H9 (cell line): ENCODE measurements at regions not wholly inside any gene's neighbourhood (a gene's known extent, or its start where the extent isn't known, plus 50 kb on each side); places are given as distances from the start of the nearest gene placed in this dataset.

ENCODE experiments used
- DNase-seq: peaks from one replicate; pipeline ENCODE4 v3.0.0-alpha.2; 2017
- H2AFZ ChIP-seq: one replicate; pipeline ENCODE4 v1.6.1; 2013; ENCODE audit warnings: mild to moderate bottlenecking, low read length, control low read depth, moderate library complexity
- H2AK5ac ChIP-seq: 2 replicates; pipeline ENCODE4 v1.6.1; 2013; ENCODE audit warnings: low read length, control low read depth, mixed read lengths; ENCODE audit not compliant: insufficient read length
- H2BK120ac ChIP-seq: one replicate; pipeline ENCODE4 v1.6.1; 2013; ENCODE audit warnings: low read depth, mild to moderate bottlenecking, low read length, control low read depth, inconsistent platforms; ENCODE audit not compliant: poor library complexity, severe bottlenecking
- H2BK12ac ChIP-seq: 2 replicates; pipeline ENCODE4 v1.6.1; 2013; ENCODE audit warnings: low read length, control low read depth, mixed read lengths, low read depth; ENCODE audit not compliant: insufficient read length
- H2BK15ac ChIP-seq: 2 replicates; pipeline ENCODE4 v1.6.1; 2013; ENCODE audit warnings: low read depth, low read length, control low read depth
- H2BK20ac ChIP-seq: one replicate; pipeline ENCODE4 v1.6.1; 2013; ENCODE audit warnings: low read depth, mild to moderate bottlenecking, low read length, control low read depth, inconsistent platforms; ENCODE audit not compliant: poor library complexity, severe bottlenecking
- H2BK5ac ChIP-seq: 2 replicates; pipeline ENCODE4 v1.6.1; 2013; ENCODE audit warnings: low read length, control low read depth, mixed read lengths; ENCODE audit not compliant: insufficient read length
- H3K14ac ChIP-seq: 2 replicates; pipeline ENCODE4 v1.6.1; 2013; ENCODE audit warnings: low read length, control low read depth; ENCODE audit not compliant: insufficient read depth
- H3K18ac ChIP-seq: 2 replicates; pipeline ENCODE4 v1.6.1; 2013; ENCODE audit warnings: low read depth, mild to moderate bottlenecking, mixed read lengths, low read length, control low read depth; ENCODE audit not compliant: insufficient read length
- H3K23ac ChIP-seq: 2 replicates; pipeline ENCODE4 v1.6.1; 2013; ENCODE audit warnings: low read length, control low read depth, mixed read lengths, low read depth; ENCODE audit not compliant: insufficient read length
- H3K23me2 ChIP-seq: 2 replicates; pipeline ENCODE4 v1.6.1; 2013; ENCODE audit warnings: low read depth, mild to moderate bottlenecking, mixed read lengths, low read length, control low read depth; ENCODE audit not compliant: insufficient read length, poor library complexity, severe bottlenecking
- H3K27ac ChIP-seq: 2 replicates; pipeline ENCODE4 v1.5.1; 2013; ENCODE audit warnings: low read length, control low read depth, mixed read lengths, low read depth; ENCODE audit not compliant: insufficient read length
- H3K27me3 ChIP-seq: 2 replicates; pipeline ENCODE4 v1.6.1; 2013; ENCODE audit warnings: low read length, control low read depth, inconsistent platforms; ENCODE audit not compliant: insufficient read depth
- H3K4ac ChIP-seq: 2 replicates; pipeline ENCODE4 v1.6.1; 2013; ENCODE audit warnings: low read depth, mild to moderate bottlenecking, control low read depth, inconsistent platforms, low read length, moderate library complexity
- H3K4me1 ChIP-seq: 2 replicates; pipeline ENCODE4 v1.6.1; 2013; ENCODE audit warnings: low read length, control low read depth, inconsistent platforms; ENCODE audit not compliant: insufficient read depth
- H3K4me2 ChIP-seq: 2 replicates; pipeline ENCODE4 v1.6.1; 2013; ENCODE audit warnings: low read length, control low read depth, mixed read lengths; ENCODE audit not compliant: insufficient read length, insufficient read depth
- H3K56ac ChIP-seq: 2 replicates; pipeline ENCODE4 v1.6.1; 2013; ENCODE audit warnings: low read depth, mild to moderate bottlenecking, mixed read lengths, low read length, control low read depth; ENCODE audit not compliant: insufficient read length
- H3K79me1 ChIP-seq: 2 replicates; pipeline ENCODE4 v1.6.1; 2013; ENCODE audit warnings: low read depth, mild to moderate bottlenecking, moderate library complexity, low read length, control low read depth, inconsistent platforms; ENCODE audit not compliant: insufficient read depth, poor library complexity, severe bottlenecking
- H3K79me2 ChIP-seq: 2 replicates; pipeline ENCODE4 v1.6.1; 2013; ENCODE audit warnings: low read length, control low read depth, inconsistent platforms; ENCODE audit not compliant: insufficient read depth
- H3K9ac ChIP-seq: 2 replicates; pipeline ENCODE4 v1.6.1; 2013; ENCODE audit warnings: low read length, control low read depth, mixed read lengths; ENCODE audit not compliant: insufficient read length; ENCODE audit errors: extremely low read depth
- H3K9me3 ChIP-seq: one replicate; pipeline ENCODE4 v1.6.1; 2013; ENCODE audit warnings: low read depth, low read length, inconsistent platforms; ENCODE audit not compliant: control insufficient read depth
- H3T11ph ChIP-seq: one replicate; pipeline ENCODE4 v1.6.1; 2013; ENCODE audit warnings: mild to moderate bottlenecking, low read length, control low read depth, inconsistent platforms
- H4K20me1 ChIP-seq: one replicate; pipeline ENCODE4 v1.6.1; 2013; ENCODE audit not compliant: control insufficient read depth, insufficient read length, insufficient read depth
- H4K5ac ChIP-seq: 2 replicates; pipeline ENCODE4 v1.6.1; 2013; ENCODE audit warnings: low read depth, mild to moderate bottlenecking, mixed read lengths, low read length, control low read depth; ENCODE audit not compliant: insufficient read length
- H4K8ac ChIP-seq: replicated peaks from 2 replicates; pipeline ENCODE4 v1.6.1; 2013; ENCODE audit warnings: low read length, control low read depth, mixed read lengths, low read depth; ENCODE audit not compliant: insufficient read length
- H4K91ac ChIP-seq: 2 replicates; pipeline ENCODE4 v1.6.1; 2013; ENCODE audit warnings: low read depth, mild to moderate bottlenecking, moderate library complexity, mixed read lengths, low read length, control low read depth; ENCODE audit not compliant: insufficient read length
- H3K27ac Mint-ChIP-seq, 3 experiments: 2 replicates in 2 of 3; 3 replicates in 1 of 3; pipeline ENCODE4 v1.8.0; 2020 to 2021; ENCODE audit warnings: mixed read lengths in 3 of 3, mild to moderate bottlenecking in 1 of 3, moderate library complexity in 1 of 3
- H3K27me3 Mint-ChIP-seq: 2 replicates; pipeline ENCODE4 v1.8.0; 2021; ENCODE audit warnings: low read depth, mild to moderate bottlenecking, moderate library complexity, mixed read lengths
- H3K36me3 Mint-ChIP-seq, 3 experiments: 2 replicates in 2 of 3; 3 replicates in 1 of 3; pipeline ENCODE4 v1.8.0; 2020 to 2021; ENCODE audit warnings: low read depth in 3 of 3, mixed read lengths in 3 of 3; ENCODE audit not compliant: insufficient read depth in 1 of 3
- H3K4me1 Mint-ChIP-seq, 2 experiments: 2 replicates each; pipeline ENCODE4 v1.8.0; 2020; ENCODE audit warnings: mixed read lengths in 2 of 2
- H3K4me3 Mint-ChIP-seq, 2 experiments: 2 replicates in 1 of 2; 3 replicates in 1 of 2; pipeline ENCODE4 v1.8.0; 2020 to 2021; ENCODE audit warnings: mild to moderate bottlenecking in 2 of 2, mixed read lengths in 2 of 2, moderate library complexity in 1 of 2
- H3K9me3 Mint-ChIP-seq, 2 experiments: 2 replicates in 1 of 2; 3 replicates in 1 of 2; pipeline ENCODE4 v1.8.0; 2020; ENCODE audit warnings: mild to moderate bottlenecking in 2 of 2, mixed read lengths in 2 of 2, moderate library complexity in 1 of 2
- TF ChIP-seq, protein P1 (sequence below): fragments of 200-600 bp; sonication (generic); conservative IDR thresholded peaks from 3 replicates; pipeline ENCODE4 v1.8.0; 2021; ENCODE audit warnings: antibody characterized with exemption, mild to moderate bottlenecking

DNA sequence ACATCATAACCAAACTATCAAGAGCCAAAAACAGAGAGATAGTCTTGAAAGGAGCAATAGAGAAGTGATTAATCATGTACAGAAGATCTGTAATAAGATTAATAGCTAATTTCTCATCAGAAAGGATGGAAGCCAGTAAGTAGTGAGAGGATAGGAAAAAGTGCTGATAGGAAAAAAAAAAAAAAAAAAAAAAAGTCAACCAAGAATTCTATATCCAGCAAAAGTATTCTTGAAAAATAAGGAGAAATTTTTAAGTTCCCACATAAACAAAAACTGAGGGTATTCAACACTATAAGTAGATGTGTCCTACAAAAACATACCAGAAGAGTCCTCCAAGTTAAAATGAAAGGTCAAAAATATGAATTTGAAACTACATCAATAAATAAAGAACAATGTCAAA lies 218.7 kb upstream of the GPC6 start:
- H3K4me1 ChIP-seq, result no peaks in the 10 kb centered on the region
- H3K79me1 ChIP-seq, result no peaks in the 10 kb centered on the region
- no peaks in the 10 kb centered on the region for H4K20me1 ChIP-seq
- H2BK5ac ChIP-seq, result no peak overlapping the region
- H3K27ac Mint-ChIP-seq, result no peak overlapping the region
- H3K56ac ChIP-seq, result no peak overlapping the region
- TF ChIP-seq, protein P1, sequence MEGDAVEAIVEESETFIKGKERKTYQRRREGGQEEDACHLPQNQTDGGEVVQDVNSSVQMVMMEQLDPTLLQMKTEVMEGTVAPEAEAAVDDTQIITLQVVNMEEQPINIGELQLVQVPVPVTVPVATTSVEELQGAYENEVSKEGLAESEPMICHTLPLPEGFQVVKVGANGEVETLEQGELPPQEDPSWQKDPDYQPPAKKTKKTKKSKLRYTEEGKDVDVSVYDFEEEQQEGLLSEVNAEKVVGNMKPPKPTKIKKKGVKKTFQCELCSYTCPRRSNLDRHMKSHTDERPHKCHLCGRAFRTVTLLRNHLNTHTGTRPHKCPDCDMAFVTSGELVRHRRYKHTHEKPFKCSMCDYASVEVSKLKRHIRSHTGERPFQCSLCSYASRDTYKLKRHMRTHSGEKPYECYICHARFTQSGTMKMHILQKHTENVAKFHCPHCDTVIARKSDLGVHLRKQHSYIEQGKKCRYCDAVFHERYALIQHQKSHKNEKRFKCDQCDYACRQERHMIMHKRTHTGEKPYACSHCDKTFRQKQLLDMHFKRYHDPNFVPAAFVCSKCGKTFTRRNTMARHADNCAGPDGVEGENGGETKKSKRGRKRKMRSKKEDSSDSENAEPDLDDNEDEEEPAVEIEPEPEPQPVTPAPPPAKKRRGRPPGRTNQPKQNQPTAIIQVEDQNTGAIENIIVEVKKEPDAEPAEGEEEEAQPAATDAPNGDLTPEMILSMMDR, result no peak
- no peak overlapping the region for H2AFZ ChIP-seq
- peaks cover 0 to 2% (median 0%) of the 10 kb centered on the region in 3 experiments; a peak in 4 of 7 replicates for H3K36me3 Mint-ChIP-seq
- no peak overlapping the region for H3K9ac ChIP-seq
- no peak overlapping the region for H3K4me3 Mint-ChIP-seq
- no peak overlapping the region for H3K4ac ChIP-seq
- no peak overlapping the region for H4K91ac ChIP-seq
- H2BK12ac ChIP-seq, result no peak overlapping the region
- no peaks in the 10 kb centered on the region for H3K27me3 ChIP-seq
- peaks cover 3 to 6% of the 10 kb centered on the region in 2 experiments; a peak in 2 of 5 replicates for H3K9me3 Mint-ChIP-seq
- DNase-seq, result no peak
- H4K8ac ChIP-seq, result no peak overlapping the region
- no peak overlapping the region for H3K14ac ChIP-seq
- H3K23me2 ChIP-seq, result no peaks in the 10 kb centered on the region
- H3T11ph ChIP-seq, result no peak overlapping the region
- H3K4me2 ChIP-seq, result no peak overlapping the region
- H4K5ac ChIP-seq, result no peak overlapping the region
- H2AK5ac ChIP-seq, result no peak overlapping the region
- no peaks in the 10 kb centered on the region for H3K79me2 ChIP-seq
- no peak overlapping the region for H2BK120ac ChIP-seq
- H2BK20ac ChIP-seq, result no peak overlapping the region
- no peak overlapping the region for H2BK15ac ChIP-seq
- H3K27ac ChIP-seq, result no peak overlapping the region
- no peaks in the 10 kb centered on the region for H3K4me1 Mint-ChIP-seq
- no peak overlapping the region for H3K18ac ChIP-seq
- H3K23ac ChIP-seq, result no peak overlapping the region
- no peaks in the 10 kb centered on the region for H3K27me3 Mint-ChIP-seq
- no peaks in the 10 kb centered on the region for H3K9me3 ChIP-seq
